DOHH2 (cell line): ENCODE measurements at regions not wholly inside any gene's neighbourhood (a gene's known extent, or its start where the extent isn't known, plus 50 kb on each side); places are given as distances from the start of the nearest gene placed in this dataset.
"Not testable (repeated sequence)": the region's sequence is repeated elsewhere in the genome, so short reads cannot be mapped to it uniquely, and the experiment has no call there.

ENCODE experiments used
- H3F3A ChIP-seq: fragments of 200-600 bp; sonication (generic), shearing (Covaris generic); 2 replicates; pipeline ENCODE4 v1.6.0; 2016; ENCODE audit warnings: antibody characterized with exemption, mild to moderate bottlenecking; ENCODE audit not compliant: control insufficient read depth, insufficient read depth
- H3K27ac ChIP-seq: fragments of 200-600 bp; sonication (generic); 2 replicates; pipeline ENCODE4 v1.5.1; 2014; ENCODE audit warnings: low read depth, mild to moderate bottlenecking, low read length, moderate library complexity
- H3K27me3 ChIP-seq: fragments of 200-600 bp; sonication (generic); 2 replicates; pipeline ENCODE4 v1.6.1; 2014; ENCODE audit warnings: mild to moderate bottlenecking, low read length, mixed read lengths; ENCODE audit not compliant: control insufficient read depth
- H3K36me3 ChIP-seq: fragments of 200-600 bp; sonication (generic); 2 replicates; pipeline ENCODE4 v1.6.1; 2014; ENCODE audit warnings: mild to moderate bottlenecking, low read length, moderate library complexity, mixed read lengths; ENCODE audit not compliant: control insufficient read depth
- H3K4me1 ChIP-seq: fragments of 200-600 bp; sonication (generic); 2 replicates; pipeline ENCODE4 v1.6.1; 2014; ENCODE audit warnings: mild to moderate bottlenecking, low read length, mixed read lengths; ENCODE audit not compliant: control insufficient read depth
- H3K4me2 ChIP-seq: fragments of 200-600 bp; sonication (generic); 2 replicates; pipeline ENCODE4 v1.6.0; 2014; ENCODE audit warnings: mild to moderate bottlenecking, low read length, moderate library complexity
- H3K4me3 ChIP-seq: fragments of 200-600 bp; sonication (generic); 2 replicates; pipeline ENCODE4 v1.5.1; 2014; ENCODE audit warnings: mild to moderate bottlenecking, low read length, mixed read lengths
- H3K79me2 ChIP-seq: fragments of 200-600 bp; sonication (generic); 2 replicates; pipeline ENCODE4 v1.6.1; 2014; ENCODE audit warnings: mild to moderate bottlenecking, low read length, mixed read lengths; ENCODE audit not compliant: control insufficient read depth
- H3K9me2 ChIP-seq: fragments of 200-600 bp; sonication (generic); replicated peaks from 2 replicates; pipeline ENCODE4 v1.6.1; 2014; ENCODE audit warnings: mild to moderate bottlenecking, low read length, mixed read lengths; ENCODE audit not compliant: control insufficient read depth
- H3K9me3 ChIP-seq: fragments of 200-600 bp; sonication (generic); 2 replicates; pipeline ENCODE4 v1.6.1; 2014; ENCODE audit warnings: antibody characterized with exemption, low read length, mixed read lengths; ENCODE audit not compliant: control insufficient read depth, insufficient read depth
- H4K20me1 ChIP-seq: fragments of 200-600 bp; sonication (generic); 2 replicates; pipeline ENCODE4 v1.6.0; 2014; ENCODE audit warnings: low read depth, mild to moderate bottlenecking, antibody characterized with exemption, low read length, moderate library complexity; ENCODE audit not compliant: control insufficient read depth, insufficient read depth
- EZH2phosphoT487 ChIP-seq: fragments of 200-600 bp; sonication (generic); IDR thresholded peaks from 2 replicates; pipeline ENCODE4 v1.6.1; 2017; ENCODE audit warnings: borderline replicate concordance, mild to moderate bottlenecking, antibody characterized with exemption, low read length, moderate library complexity, mixed read lengths
- TF ChIP-seq, protein P1 (sequence below): fragments of 200-600 bp; sonication (generic); IDR thresholded peaks from one replicate; pipeline ENCODE4 v1.5.1; 2014; ENCODE audit warnings: antibody characterized with exemption, mild to moderate bottlenecking, low read depth, low read length; ENCODE audit not compliant: poor library complexity, severe bottlenecking

DNA sequence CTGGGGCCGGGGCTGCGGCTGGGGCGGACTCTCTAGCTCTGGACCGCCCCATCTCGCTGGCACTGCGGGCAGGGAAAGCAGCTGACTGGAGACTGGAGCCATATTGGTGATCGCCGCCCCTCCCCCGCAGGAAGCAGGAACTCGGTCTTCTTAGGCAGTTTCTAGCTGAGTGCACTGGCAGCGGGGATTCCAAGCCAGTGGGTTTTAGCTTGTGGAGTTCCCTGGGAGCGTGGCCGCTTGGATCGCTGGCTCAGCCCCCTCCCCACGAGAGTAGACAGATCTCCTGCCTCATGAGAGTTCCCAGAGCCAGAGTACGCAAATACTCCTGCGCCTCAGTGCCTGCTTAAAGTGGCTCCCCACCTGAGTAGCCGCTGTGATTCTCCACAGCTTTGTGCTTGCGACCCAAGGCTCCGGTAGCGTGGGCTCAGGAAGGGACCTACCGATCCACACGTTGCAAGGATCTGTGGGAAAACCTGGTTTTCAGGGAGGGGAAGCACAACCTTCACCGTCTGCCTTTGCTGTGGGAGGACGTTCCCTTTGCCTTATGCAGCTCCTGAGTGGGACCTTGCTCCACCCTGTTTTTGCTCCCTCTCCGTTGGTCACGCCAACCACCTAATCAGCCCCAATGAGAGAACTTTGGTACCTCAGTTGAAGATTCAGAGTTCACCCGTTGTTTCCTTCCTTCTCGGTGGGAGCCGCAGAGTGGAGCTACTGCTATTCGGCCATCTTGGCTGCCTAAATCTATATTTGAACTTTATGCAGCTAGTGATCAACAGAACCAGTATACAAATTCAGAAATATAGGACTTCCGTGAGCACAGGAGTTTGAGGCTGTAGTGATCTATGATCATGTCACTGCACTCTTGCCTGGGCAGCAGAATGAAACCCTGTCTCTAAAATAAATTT lies 803.9 kb upstream of the PCDH10 start:
- Histone ChIP-seq H3K4me2 (no peak overlapping the region), H3K79me2 (no peaks in the 10 kb centered on the region), H3K36me3 (no peaks in the 10 kb centered on the region), H3K9me2 (no peaks in the 10 kb centered on the region), H3F3A (no peaks in the 10 kb centered on the region), H3K27ac (no peak overlapping the region), H3K4me1 (no peaks in the 10 kb centered on the region), H3K4me3 (no peak overlapping the region), H3K9me3 (peaks cover 8% of the 10 kb centered on the region; the same call in 1 of the 2 replicates), H3K27me3 (no peaks in the 10 kb centered on the region), H4K20me1 (no peaks in the 10 kb centered on the region)
- TF ChIP-seq EZH2phosphoT487, result no peak
- TF ChIP-seq, protein P1, sequence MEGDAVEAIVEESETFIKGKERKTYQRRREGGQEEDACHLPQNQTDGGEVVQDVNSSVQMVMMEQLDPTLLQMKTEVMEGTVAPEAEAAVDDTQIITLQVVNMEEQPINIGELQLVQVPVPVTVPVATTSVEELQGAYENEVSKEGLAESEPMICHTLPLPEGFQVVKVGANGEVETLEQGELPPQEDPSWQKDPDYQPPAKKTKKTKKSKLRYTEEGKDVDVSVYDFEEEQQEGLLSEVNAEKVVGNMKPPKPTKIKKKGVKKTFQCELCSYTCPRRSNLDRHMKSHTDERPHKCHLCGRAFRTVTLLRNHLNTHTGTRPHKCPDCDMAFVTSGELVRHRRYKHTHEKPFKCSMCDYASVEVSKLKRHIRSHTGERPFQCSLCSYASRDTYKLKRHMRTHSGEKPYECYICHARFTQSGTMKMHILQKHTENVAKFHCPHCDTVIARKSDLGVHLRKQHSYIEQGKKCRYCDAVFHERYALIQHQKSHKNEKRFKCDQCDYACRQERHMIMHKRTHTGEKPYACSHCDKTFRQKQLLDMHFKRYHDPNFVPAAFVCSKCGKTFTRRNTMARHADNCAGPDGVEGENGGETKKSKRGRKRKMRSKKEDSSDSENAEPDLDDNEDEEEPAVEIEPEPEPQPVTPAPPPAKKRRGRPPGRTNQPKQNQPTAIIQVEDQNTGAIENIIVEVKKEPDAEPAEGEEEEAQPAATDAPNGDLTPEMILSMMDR, result no peak

DNA sequence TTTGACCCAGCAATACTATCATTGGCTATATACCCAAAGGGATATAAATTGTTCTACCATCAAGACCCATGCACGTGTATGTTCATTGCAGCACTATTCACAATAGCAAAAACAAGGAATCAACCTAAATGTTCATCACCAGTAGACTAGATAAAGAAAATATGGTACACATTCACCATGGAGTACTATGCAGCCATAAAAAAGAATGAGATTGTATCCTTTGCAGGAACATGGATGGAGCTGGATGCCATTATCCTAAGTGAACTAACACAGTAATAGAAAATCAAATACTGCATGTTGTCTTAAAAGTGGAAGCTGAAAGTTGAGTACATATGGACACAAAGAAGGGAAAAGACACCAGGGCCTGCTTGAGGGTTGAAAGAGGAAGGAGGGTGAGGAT lies 803.1 kb upstream of the PCDH10 start:
- no peaks in the 10 kb centered on the region for H3F3A ChIP-seq
- H4K20me1 ChIP-seq, result no peaks in the 10 kb centered on the region
- H3K4me3 ChIP-seq, result no peak overlapping the region
- no peaks in the 10 kb centered on the region for H3K27me3 ChIP-seq
- TF ChIP-seq, protein P1, result no peak
- no peak for TF ChIP-seq EZH2phosphoT487
- no peaks in the 10 kb centered on the region for H3K79me2 ChIP-seq
- H3K27ac ChIP-seq, result no peak overlapping the region
- no peaks in the 10 kb centered on the region for H3K36me3 ChIP-seq
- peaks cover 8% of the 10 kb centered on the region; the same call in 1 of the 2 replicates for H3K9me3 ChIP-seq
- no peaks in the 10 kb centered on the region for H3K4me1 ChIP-seq
- H3K9me2 ChIP-seq, result no peaks in the 10 kb centered on the region
- no peak overlapping the region for H3K4me2 ChIP-seq

DNA sequence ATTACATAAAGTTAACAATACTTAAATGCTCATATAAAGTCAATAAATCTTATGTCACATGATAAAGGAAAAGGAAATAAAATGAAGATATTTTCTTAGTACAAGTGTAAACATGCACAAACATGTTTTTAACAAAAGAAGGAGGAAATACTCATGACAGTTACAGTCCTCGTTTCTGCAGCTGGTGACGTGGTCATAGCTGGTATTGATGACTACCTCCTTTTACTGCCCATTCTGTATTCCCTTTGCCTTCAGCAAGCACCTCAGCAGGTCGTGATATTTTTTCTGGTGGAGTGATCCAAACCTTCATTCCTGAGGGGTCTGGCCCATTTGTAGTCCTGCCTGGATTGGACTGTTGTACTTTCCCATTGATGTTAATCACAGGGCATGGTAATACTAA lies 797.5 kb upstream of the PCDH10 start:
- H3K4me2 ChIP-seq, H3K9me3 ChIP-seq, H3K9me2 ChIP-seq, H3F3A ChIP-seq, H3K27me3 ChIP-seq, H4K20me1 ChIP-seq, H3K4me1 ChIP-seq, H3K4me3 ChIP-seq, H3K27ac ChIP-seq, H3K79me2 ChIP-seq, H3K36me3 ChIP-seq: not testable (repeated sequence)

DNA sequence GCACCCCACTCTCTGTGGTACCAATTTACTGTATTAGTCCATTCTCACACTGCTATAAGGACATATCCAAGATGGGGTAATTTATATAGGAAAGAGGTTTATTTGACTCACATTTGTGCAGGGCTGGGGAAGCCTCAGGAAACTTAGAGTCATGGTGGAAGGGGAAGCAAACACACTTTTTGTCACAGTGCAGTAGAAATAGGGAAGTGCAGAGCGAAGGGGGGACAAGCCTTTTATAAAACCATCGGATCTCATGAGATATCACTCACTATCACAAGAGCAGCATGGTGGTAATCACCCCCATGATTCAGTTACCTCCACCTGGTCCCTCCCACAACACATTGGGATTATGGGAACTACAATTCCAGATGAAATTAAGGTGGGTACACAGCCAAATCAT lies 766.9 kb upstream of the PCDH10 start:
- Histone ChIP-seq H3K9me2 (no peaks in the 10 kb centered on the region), H3K79me2 (no peaks in the 10 kb centered on the region), H3K27me3 (no peaks in the 10 kb centered on the region), H3K9me3 (no peaks in the 10 kb centered on the region), H3K36me3 (no peaks in the 10 kb centered on the region), H3K27ac (no peak overlapping the region), H3F3A (no peaks in the 10 kb centered on the region), H4K20me1 (no peaks in the 10 kb centered on the region), H3K4me2 (no peak overlapping the region), H3K4me3 (no peak overlapping the region), H3K4me1 (no peaks in the 10 kb centered on the region)
- TF ChIP-seq EZH2phosphoT487, result no peak
- TF ChIP-seq, protein P1, result no peak
